T-helper 1 cell treated with Interleukin-12 subunit alpha and Interleukin-12 subunit beta and Interleukin-4 antibody, amounts not matched to agents 30 ng/mL and 1 ng/mL, for 36 hours (primary cell): ENCODE measurements at regions not wholly inside any gene's neighbourhood (a gene's known extent, or its start where the extent isn't known, plus 50 kb on each side); places are given as distances from the start of the nearest gene placed in this dataset.
"Not testable (repeated sequence)": the region's sequence is repeated elsewhere in the genome, so short reads cannot be mapped to it uniquely, and the experiment has no call there.

Experiments used
- intact Hi-C: fragments of 100-400 bp; cut with micrococcal nuclease; formaldehyde crosslinking; loops from one replicate; pipeline ENCODE4 v1.15.1; 2024

GRCh38 chr13:78876915-78877549 lies 218.1 kb upstream of the OBI1 start:
- intact Hi-C loops, result no loop called here

GRCh38 chr13:78875792-78876580 lies 217.0 kb upstream of the OBI1 start:
- intact Hi-C loops, result no loop called here

GRCh38 chr13:78868991-78869390 lies 210.0 kb upstream of the OBI1 start:
- intact Hi-C loops, result no loop called here

- intact Hi-C loops, result no loop called here
Observed at GRCh38 chr13:78867655-78868054, 208.7 kb upstream of the OBI1 start.

- intact Hi-C loops, result not testable (repeated sequence)
Observed at GRCh38 chr13:78866076-78866475, 207.1 kb upstream of the OBI1 start.

- intact Hi-C loops, result no loop called here
Observed at GRCh38 chr13:78862446-78862845, 203.5 kb upstream of the OBI1 start.

- intact Hi-C loops, result no loop called here
Observed at GRCh38 chr13:78852709-78853108, 193.8 kb upstream of the OBI1 start.

- intact Hi-C loops, result no loop called here
Observed at GRCh38 chr13:78845656-78846365, 186.9 kb upstream of the OBI1 start.

- intact Hi-C loops, result no loop called here
Observed at GRCh38 chr13:78844106-78844505, 185.2 kb upstream of the OBI1 start.

- intact Hi-C loops, result no loop called here
Observed at GRCh38 chr13:78841358-78841963, 182.5 kb upstream of the OBI1 start.

GRCh38 chr13:78836238-78836784 lies 177.4 kb upstream of the OBI1 start:
- intact Hi-C loops, result no loop called here

GRCh38 chr13:78832461-78832860 lies 173.5 kb upstream of the OBI1 start:
- intact Hi-C loops, result no loop called here

GRCh38 chr13:78830508-78830907 lies 171.6 kb upstream of the OBI1 start:
- intact Hi-C loops, result no loop called here

GRCh38 chr13:78829821-78830220 lies 170.9 kb upstream of the OBI1 start:
- intact Hi-C loops, result no loop called here

GRCh38 chr13:78827471-78827870 lies 168.5 kb upstream of the OBI1 start:
- intact Hi-C loops, result no loop called here

- intact Hi-C loops, result no loop called here
Observed at GRCh38 chr13:78826936-78827335, 168.0 kb upstream of the OBI1 start.

- intact Hi-C loops, result no loop called here
Observed at GRCh38 chr13:78826312-78826711, 167.4 kb upstream of the OBI1 start.

- intact Hi-C loops, result no loop called here
Observed at GRCh38 chr13:78820541-78820940, 161.6 kb upstream of the OBI1 start.

- intact Hi-C loops, result loop anchor here (10.0 kb wide), 1 partner anchor 682 kb away; no protein-coding TSS in a partner anchor
Observed at GRCh38 chr13:78816592-78816991, 157.6 kb upstream of the OBI1 start.

GRCh38 chr13:78816154-78816553 lies 157.2 kb upstream of the OBI1 start:
- intact Hi-C loops, result loop anchor here (10.0 kb wide), 1 partner anchor 681 kb away; no protein-coding TSS in a partner anchor

- intact Hi-C loops, result no loop called here
Observed at GRCh38 chr13:78806457-78806856, 147.5 kb upstream of the OBI1 start.

- intact Hi-C loops, result no loop called here
Observed at GRCh38 chr13:78802912-78803311, 144.0 kb upstream of the OBI1 start.
